ENCODE measurements at regions not wholly inside any gene's neighbourhood (a gene's known extent, or its start where the extent isn't known, plus 50 kb on each side); places are given as distances from the start of the nearest gene placed in this dataset.
"Not testable (repeated sequence)": the region's sequence is repeated elsewhere in the genome, so short reads cannot be mapped to it uniquely, and the experiment has no call there.

GRCh38 chr12:34226044-34226443 is 203.7 kb downstream of the ALG10 start:
- DNase-seq (ENCODE audit: low spot score) = not testable (repeated sequence)

DNA sequence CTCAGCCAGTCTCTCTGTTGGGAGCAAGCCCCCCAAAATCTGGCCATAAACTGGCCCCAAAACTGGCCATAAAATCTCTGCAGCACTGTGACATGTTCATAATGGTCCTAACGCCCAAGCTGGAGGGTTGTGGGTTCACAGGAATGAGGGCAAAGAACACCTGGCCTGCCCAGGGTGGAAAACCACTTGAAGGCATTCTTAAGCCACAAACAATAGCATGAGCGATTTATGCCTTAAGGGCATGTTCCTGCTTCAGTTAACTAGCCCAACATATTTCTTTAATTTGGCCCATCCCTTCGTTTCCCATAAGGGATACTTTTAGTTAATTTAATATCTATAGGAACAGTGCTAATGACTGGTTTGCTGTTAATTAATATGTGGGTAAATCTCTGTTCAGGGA is 205.8 kb downstream of the ALG10 start:
- not testable (repeated sequence) for DNase-seq (ENCODE audit: low spot score)

DNA sequence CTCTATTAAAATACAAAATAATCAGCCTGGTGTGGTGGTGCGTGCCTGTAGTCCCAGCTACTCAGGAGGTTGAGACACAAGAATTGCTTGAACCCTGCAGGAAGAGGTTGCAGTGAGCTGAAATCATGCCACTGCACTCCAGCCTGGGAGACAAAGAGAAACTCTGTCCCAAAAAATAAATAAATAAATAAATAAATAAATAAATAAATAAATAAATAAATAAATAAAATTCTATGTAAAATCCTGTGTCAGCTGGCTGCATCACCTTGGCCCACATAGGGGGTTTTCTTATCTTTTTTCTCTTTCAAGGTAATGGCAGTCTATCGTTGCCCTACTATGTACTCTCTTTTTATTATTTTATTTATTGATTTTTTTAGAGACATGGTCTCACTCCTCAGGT is 206.7 kb downstream of the ALG10 start:
- DNase-seq (ENCODE audit: low spot score) = not testable (repeated sequence)

GRCh38 chr12:34233618-34234017 is 211.3 kb downstream of the ALG10 start:
- no peak for DNase-seq (ENCODE audit: low spot score)

DNA sequence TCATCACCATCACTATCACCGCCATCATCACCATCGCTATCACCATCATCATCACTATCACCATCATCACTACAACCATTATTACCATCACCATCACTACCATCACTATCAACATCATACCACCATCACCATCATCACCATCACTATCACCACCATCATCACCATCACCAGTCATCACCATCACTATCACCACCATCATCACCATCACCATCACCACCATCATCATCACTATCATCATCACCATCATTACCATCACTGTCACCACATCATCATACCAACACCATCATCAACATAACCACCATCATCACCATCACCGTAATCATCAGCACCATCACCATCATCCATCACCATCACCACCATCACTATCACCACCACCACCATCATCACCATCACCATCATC is 213.8 kb downstream of the ALG10 start:
- no peak for DNase-seq (ENCODE audit: low spot score)

DNA sequence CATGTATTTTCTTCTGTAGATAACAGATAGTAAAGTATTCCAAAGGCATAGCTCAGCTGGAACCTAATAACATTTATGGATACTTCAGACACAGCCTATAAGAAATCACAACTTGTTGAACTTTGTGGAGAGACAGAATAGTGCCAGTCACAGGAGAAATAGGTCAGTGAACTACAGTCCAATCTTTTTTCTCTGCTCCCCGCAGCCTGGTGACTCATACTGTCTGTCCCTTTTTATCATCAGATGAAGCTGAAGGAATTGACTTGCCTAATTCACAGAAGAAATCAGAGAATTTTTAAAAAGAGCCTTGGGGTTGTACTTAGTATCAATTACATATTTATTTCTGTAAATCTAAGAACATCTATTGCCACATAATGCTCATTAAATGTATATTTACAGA is 222.3 kb downstream of the ALG10 start:
- DNase-seq (ENCODE audit: low spot score) = no peak

DNA sequence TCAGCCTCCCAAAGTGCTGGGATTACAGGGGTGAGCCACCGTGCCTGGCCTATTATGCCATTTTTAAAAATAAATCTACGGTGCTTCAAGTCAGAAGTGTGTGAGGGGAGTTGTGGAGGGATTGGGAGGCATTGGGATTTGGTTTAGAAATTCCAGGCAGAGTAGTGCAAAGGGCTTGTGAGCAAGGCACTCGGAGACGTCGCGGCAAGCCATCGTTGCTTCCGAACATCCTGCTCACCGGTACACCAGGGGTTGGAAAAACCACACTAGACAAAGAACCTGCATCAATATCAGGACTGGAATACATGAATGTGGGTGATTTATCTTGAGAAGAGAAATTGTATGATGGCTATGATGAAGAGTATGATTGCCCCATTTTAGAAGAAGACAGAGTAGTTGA is 227.0 kb downstream of the ALG10 start:
- no peak for DNase-seq (ENCODE audit: low spot score)

GRCh38 chr12:34251879-34252278 is 229.6 kb downstream of the ALG10 start:
- DNase-seq (ENCODE audit: low spot score) = not testable (repeated sequence)

DNA sequence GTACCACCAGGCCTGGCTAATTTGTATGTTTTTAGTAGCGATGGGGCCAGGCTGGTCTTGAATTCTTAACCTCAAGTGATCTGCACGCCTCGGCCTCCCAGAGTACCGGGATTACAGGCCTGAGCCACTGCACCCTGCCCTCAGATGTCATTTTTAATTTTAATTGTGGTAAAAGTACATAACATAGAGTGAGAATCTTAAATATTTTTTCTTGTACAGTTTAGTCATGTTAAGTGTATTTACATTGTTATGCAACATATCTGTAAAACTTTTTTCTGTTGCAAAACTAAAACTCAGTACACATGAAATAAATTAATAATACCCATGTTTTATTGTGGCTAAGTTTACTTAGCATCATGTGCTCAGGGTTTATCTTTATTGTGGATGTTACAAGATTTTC is 231.4 kb downstream of the ALG10 start:
- no peak for DNase-seq (ENCODE audit: low spot score)

DNA sequence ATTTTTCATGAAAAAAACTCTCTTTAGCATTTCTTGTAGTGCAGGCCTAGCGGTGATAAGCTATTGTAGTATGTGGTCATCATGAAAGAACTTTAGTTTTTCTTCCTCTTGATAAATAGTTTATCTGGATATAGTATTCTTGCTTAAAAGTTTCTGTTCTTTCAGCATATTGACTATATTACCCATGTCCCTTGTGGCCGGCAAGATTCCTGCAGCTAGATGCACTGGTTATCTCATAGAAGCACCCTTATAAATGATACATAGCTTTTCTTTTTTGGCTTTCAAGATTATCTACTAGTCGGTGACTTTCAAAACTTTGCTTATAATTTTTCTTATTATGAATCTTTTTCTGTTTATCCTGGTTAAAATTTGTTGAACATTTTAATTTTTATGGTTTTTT is 234.8 kb downstream of the ALG10 start:
- DNase-seq (ENCODE audit: low spot score) = no peak

GRCh38 chr12:34262140-34262539 is 239.8 kb downstream of the ALG10 start:
- DNase-seq (ENCODE audit: low spot score) = not testable (repeated sequence)

- no peak for DNase-seq (ENCODE audit: low spot score)
These were observed 241.8 kb downstream of the ALG10 start for GRCh38 chr12:34264110-34264509.

DNA sequence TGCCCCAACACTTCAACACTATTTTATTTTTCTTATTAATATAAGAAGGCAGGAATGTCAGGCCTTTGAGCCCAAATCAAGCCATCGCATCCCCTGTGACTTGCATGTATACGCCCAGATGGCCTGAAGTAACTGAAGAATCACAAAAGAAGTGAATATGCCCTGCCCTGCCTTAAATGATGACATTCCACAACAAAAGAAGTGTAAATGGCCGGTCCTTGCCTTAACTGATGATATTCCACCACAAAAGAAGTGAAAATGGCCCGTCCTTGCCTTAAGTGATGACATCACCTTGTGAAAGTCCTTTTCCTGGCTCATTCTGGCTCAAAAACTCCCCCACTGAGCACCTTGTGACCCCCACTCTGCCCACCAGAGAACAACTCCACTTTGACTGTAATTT is 251.4 kb downstream of the ALG10 start:
- DNase-seq (ENCODE audit: low spot score) = not testable (repeated sequence)

- no peak for DNase-seq (ENCODE audit: low spot score)
These were observed 252.8 kb downstream of the ALG10 start for GRCh38 chr12:34275129-34275528.

DNA sequence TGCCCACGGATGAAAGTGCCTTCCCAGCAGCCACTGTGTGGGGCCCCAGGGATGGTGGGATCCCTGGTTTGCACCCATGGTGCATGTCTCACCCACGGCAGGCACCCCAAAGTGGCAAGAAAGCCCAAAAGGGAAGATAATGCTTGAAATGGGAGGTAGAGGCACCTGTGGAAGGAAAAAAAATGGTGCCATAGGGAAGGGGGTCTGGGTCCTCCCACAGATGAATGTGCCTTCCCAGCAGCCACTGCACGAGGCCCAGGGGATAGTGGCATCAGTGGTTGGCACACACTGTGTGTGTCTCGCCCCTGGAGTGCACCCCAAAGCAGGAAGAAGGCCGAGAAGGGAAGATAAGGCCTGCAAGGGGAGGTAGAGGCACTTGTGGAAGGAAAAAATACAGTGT is 264.2 kb downstream of the ALG10 start:
- DNase-seq (ENCODE audit: low spot score) = no peak

- no peak for DNase-seq (ENCODE audit: low spot score)
These were observed 264.6 kb downstream of the ALG10 start for GRCh38 chr12:34286934-34287333.

GRCh38 chr12:34287437-34287836 is 265.1 kb downstream of the ALG10 start:
- no peak for DNase-seq (ENCODE audit: low spot score)

DNA sequence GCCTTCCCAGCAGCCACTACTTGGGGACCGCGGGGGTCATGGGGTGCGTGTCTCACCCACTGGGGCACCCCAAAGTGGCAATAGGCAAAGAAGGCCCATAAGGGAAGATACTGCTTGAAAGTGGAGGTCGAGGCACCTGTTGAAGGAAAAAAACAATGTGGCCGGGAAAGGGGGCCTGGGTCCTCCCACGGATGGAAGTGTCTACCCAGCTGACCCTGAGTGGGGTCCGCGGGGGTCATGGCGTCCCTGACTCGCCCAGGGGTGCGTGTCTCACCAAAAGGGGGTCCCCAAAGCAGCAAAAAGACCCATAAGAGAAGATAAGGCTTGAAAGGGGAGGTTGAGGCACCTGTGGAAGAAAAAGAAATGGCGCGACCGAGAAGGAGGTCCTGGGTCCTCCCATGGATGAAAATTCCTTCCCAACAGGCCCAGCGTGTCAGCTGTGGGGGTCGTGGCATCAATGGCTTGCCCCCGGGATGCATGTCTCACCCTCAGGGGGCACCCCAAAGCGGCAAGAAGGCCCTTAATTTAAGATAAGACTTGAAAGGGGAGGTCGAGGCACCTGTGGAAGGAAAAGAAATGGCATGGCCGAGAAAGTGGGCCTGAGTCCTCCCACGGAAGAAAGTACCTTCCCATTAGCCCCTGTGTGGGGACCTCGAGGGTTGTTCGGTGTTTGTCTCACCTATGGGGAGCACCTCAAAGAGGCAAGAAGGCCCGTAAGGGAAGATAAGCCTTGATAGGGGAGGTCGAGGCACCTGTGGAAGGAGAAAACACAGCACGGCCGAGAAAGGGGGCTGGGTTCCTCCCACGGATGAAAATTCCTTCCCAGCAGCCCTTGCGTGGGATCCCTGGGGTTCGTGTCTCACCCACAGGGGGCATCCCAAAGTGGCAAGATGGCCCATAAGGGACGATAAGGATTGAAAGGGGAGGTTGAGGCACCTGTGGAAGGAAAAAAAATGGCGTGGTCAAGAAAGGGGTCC is 266.0 kb downstream of the ALG10 start:
- DNase-seq (ENCODE audit: low spot score) = no peak

GRCh38 chr12:34288963-34289345 is 266.7 kb downstream of the ALG10 start:
- no peak for DNase-seq (ENCODE audit: low spot score)

GRCh38 chr12:34289431-34290380 is 267.4 kb downstream of the ALG10 start:
- no peak for DNase-seq (ENCODE audit: low spot score)

DNA sequence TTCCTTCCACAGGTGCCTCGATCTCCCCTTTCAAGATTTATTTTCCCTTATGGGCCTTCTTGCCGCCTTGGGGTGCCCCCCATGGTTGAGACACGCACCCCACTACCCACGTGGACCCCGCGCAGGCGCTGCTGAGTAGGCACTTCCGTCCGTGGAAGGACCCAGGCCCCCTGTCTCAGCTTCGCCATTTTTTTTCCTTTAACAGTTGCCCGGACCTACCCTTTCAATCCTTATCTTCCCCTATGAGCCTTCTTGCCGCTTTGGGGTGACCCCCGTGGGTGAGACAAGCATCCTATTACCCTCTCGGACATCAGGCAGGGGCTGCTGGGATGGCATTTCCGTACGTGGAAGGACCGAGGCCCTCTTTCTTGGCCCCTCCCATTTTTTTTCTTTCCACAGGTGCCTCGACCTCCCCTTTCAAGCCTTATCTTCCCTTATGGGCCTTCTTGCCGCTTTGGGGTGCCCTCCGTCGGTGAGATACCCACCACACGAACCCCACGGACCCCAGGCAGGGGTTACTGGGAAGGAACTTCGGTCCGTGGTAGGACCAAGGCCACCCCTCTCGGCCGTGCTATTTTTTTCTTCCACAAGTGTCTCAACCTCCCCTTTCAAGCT is 268.2 kb downstream of the ALG10 start:
- DNase-seq (ENCODE audit: low spot score) = no peak

GRCh38 chr12:34291001-34291400 is 268.7 kb downstream of the ALG10 start:
- no peak for DNase-seq (ENCODE audit: low spot score)
